ENCODE measurements at regions not wholly inside any gene's neighbourhood (a gene's known extent, or its start where the extent isn't known, plus 50 kb on each side); places are given as distances from the start of the nearest gene placed in this dataset.

GRCh38 chr1:219773110-219773509 is 155.2 kb downstream of the SLC30A10 start:
- H3K9ac ChIP-seq (ENCODE audit: low read length) = no peak overlapping the region
- no peaks in the 10 kb centered on the region for H3K9me3 ChIP-seq (ENCODE audit: insufficient read depth, low read length)
- H2AFZ ChIP-seq (ENCODE audit: low read depth, low read length, severe bottlenecking) = no peak overlapping the region
- no peak overlapping the region for H3K4me3 ChIP-seq (ENCODE audit: insufficient read depth, low read length, poor library complexity, severe bottlenecking)
- H3K27ac ChIP-seq (ENCODE audit: low read depth, low read length) = no peak overlapping the region
- no peaks in the 10 kb centered on the region for H4K20me1 ChIP-seq (ENCODE audit: low read depth, low read length)
- H3F3A ChIP-seq (ENCODE audit: insufficient read depth) = no peaks in the 10 kb centered on the region
- H3K4me2 ChIP-seq (ENCODE audit: low read depth, low read length, poor library complexity, severe bottlenecking) = no peak overlapping the region
- H3K27me3 ChIP-seq (ENCODE audit: low read length) = no peaks in the 10 kb centered on the region
- no peaks in the 10 kb centered on the region for H3K79me2 ChIP-seq (ENCODE audit: insufficient read depth, low read length)
- no peaks in the 10 kb centered on the region for H3K9me2 ChIP-seq (replicated peaks; ENCODE audit: insufficient read depth, low read length)
- TF ChIP-seq CTCF (IDR thresholded peaks at IDR 0.05; ENCODE audit: insufficient read depth, low read length, poor library complexity, severe bottlenecking) = no peak
- TF ChIP-seq EZH2phosphoT487 (conservative IDR thresholded peaks at IDR 0.05; ENCODE audit: low read length) = no peak
- H3K36me3 ChIP-seq (ENCODE audit: low read length) = no peaks in the 10 kb centered on the region

GRCh38 chr1:219772265-219773036 is 155.9 kb downstream of the SLC30A10 start:
- Histone ChIP-seq H2AFZ (ENCODE audit: low read depth, low read length, severe bottlenecking) (no peak overlapping the region), H3K79me2 (ENCODE audit: insufficient read depth, low read length) (no peaks in the 10 kb centered on the region), H3F3A (ENCODE audit: insufficient read depth) (no peaks in the 10 kb centered on the region), H4K20me1 (ENCODE audit: low read depth, low read length) (no peaks in the 10 kb centered on the region), H3K4me2 (ENCODE audit: low read depth, low read length, poor library complexity, severe bottlenecking) (no peak overlapping the region), H3K36me3 (ENCODE audit: low read length) (no peaks in the 10 kb centered on the region), H3K9me3 (ENCODE audit: insufficient read depth, low read length) (no peaks in the 10 kb centered on the region), H3K27me3 (ENCODE audit: low read length) (no peaks in the 10 kb centered on the region), H3K9me2 (replicated peaks; ENCODE audit: insufficient read depth, low read length) (no peaks in the 10 kb centered on the region), H3K4me3 (ENCODE audit: insufficient read depth, low read length, poor library complexity, severe bottlenecking) (no peak overlapping the region), H3K9ac (ENCODE audit: low read length) (no peak overlapping the region), H3K27ac (ENCODE audit: low read depth, low read length) (no peak overlapping the region)
- TF ChIP-seq EZH2phosphoT487 (conservative IDR thresholded peaks at IDR 0.05; ENCODE audit: low read length) = no peak
- no peak for TF ChIP-seq CTCF (IDR thresholded peaks at IDR 0.05; ENCODE audit: insufficient read depth, low read length, poor library complexity, severe bottlenecking)

GRCh38 chr1:219771080-219771479 is 157.3 kb downstream of the SLC30A10 start:
- Histone ChIP-seq H3K9ac (ENCODE audit: low read length) (no peak overlapping the region), H3F3A (ENCODE audit: insufficient read depth) (no peaks in the 10 kb centered on the region), H3K9me2 (replicated peaks; ENCODE audit: insufficient read depth, low read length) (no peaks in the 10 kb centered on the region), H3K36me3 (ENCODE audit: low read length) (no peaks in the 10 kb centered on the region), H3K79me2 (ENCODE audit: insufficient read depth, low read length) (no peaks in the 10 kb centered on the region), H3K27ac (ENCODE audit: low read depth, low read length) (no peak overlapping the region), H4K20me1 (ENCODE audit: low read depth, low read length) (no peaks in the 10 kb centered on the region), H2AFZ (ENCODE audit: low read depth, low read length, severe bottlenecking) (no peak overlapping the region), H3K9me3 (ENCODE audit: insufficient read depth, low read length) (no peaks in the 10 kb centered on the region), H3K27me3 (ENCODE audit: low read length) (no peaks in the 10 kb centered on the region), H3K4me3 (ENCODE audit: insufficient read depth, low read length, poor library complexity, severe bottlenecking) (no peak overlapping the region), H3K4me2 (ENCODE audit: low read depth, low read length, poor library complexity, severe bottlenecking) (no peak overlapping the region)
- TF ChIP-seq EZH2phosphoT487 (conservative IDR thresholded peaks at IDR 0.05; ENCODE audit: low read length) = no peak
- TF ChIP-seq CTCF (IDR thresholded peaks at IDR 0.05; ENCODE audit: insufficient read depth, low read length, poor library complexity, severe bottlenecking) = no peak
